GM12891 (cell line): ENCODE measurements at regions not wholly inside any gene's neighbourhood (a gene's known extent, or its start where the extent isn't known, plus 50 kb on each side); places are given as distances from the start of the nearest gene placed in this dataset.

Source experiments
- POLR2A ChIP-seq: IDR thresholded peaks from 2 replicates; pipeline ENCODE4 v1.6.1; 2011; ENCODE audit warnings: low read depth, low read length, control low read depth
- POLR2AphosphoS5 ChIP-seq: IDR thresholded peaks from 2 replicates; pipeline ENCODE4 v1.6.1; 2011; ENCODE audit warnings: low read depth, low read length, control low read depth
- TAF1 ChIP-seq: IDR thresholded peaks from 2 replicates; pipeline ENCODE4 v1.6.1; 2011; ENCODE audit warnings: low read depth, low read length, control low read depth

- TF ChIP-seq POLR2A (no peak), TAF1 (no peak), POLR2AphosphoS5 (no peak)
Observed at GRCh38 chr4:58413849-58414248, 1303.7 kb upstream of the IGFBP7 start.
